Hindlimb muscle (tissue), 1 donor: ENCODE measurements at regions not wholly inside any gene's neighbourhood (a gene's known extent, or its start where the extent isn't known, plus 50 kb on each side); places are given as distances from the start of the nearest gene placed in this dataset.
"Not testable (repeated sequence)": the region's sequence is repeated elsewhere in the genome, so short reads cannot be mapped to it uniquely, and the experiment has no call there.

Source experiments
- DNase-seq: peaks from one replicate; pipeline ENCODE4 v3.0.0-alpha.2; 2013

DNA sequence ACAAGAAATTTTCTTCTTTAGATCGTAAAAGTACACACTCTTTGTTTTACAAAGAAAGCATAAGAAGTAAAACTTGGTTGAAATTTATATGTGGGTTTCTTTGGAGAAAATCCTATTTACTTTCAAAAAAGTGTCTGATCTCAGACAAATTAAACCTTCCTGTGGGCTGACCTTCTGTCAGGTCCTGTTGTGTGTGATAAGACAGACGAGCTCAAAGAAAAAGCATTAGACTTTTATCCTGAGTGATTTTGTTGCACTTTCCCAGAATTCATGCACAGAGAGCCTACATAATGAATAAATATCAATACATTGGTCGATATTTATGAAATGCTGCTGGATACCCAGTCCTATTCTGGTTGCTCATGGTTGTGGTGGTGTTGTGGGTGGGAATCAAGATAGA, 302.1 kb upstream of the SYNCRIP start:
- DNase-seq: no peak

DNA sequence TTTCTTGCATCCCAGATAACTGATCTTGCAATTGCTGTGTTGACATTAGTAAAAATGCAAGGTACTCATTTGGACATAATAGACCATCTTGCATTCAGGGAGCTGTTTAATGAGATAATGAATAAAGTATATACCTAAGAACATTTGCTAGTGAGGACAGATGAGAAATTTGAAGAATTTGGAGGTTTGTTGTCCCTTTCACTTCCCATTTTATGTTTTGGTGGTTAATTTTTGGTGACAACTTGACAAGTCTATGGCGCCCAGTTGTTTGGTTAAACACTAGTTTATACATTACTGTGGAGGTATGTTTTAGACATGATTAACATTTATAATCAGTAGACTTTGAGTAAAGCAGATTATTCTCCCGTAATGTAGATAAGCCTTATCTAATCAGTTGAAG, 300.2 kb upstream of the SYNCRIP start:
- no peak for DNase-seq

DNA sequence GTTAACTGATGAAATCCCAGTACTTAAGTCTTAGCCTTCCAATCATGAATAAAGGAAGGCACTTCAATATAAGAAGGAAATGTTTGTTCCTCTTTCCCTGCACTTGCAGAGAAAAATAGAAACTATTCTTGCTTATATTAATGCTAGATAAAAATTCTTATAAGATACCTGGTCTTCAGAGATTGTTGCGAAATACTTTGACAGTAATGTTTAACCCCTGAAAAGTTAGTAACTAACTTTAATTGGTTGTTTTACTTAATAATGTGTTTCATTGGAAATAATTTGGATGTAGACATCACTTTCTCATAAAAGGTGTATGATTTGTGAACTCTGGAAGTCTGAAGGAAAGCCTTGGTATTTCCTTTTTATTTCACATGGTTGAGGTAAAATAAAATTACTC, 294.2 kb upstream of the SYNCRIP start:
- no peak for DNase-seq

DNA sequence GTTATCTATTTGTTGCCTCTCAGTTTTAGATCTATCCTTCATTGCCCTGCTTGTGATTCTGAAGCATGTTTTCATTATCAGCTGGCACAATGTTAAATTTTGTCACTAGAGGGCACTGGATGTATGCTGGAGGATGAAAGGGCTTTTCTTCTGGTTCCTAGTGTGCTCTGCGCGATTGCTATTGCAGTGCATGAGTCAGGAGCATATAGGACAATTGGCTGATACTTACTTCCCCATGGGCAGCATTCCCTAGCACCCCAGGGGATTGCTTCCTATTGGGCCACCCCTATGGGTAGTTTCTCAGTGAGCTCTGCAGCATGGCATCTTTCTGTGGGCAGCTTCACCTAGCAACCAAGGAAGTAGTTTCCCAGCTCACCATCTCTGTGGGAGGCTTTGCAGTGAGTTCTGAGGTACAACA, 280.3 kb upstream of the SYNCRIP start:
- DNase-seq: no peak

DNA sequence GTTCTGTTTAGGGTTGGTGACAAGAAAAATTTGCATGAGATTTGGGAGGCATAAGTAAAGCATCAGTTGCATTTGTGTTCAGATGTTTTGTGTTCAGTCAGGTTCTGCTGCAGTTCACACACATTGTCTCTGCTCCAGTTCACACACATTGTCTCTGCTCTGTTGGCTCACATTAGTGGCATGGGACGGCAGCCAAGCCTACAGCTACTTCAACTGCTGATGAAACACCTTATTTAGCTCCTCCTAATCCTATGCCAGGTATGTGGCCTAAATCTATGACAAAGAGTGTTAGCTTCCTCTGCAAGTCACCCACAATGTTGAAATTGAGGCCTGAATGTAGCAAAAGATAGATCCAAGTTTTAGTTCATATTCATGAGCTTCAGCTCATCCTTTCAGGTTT, 278.1 kb upstream of the SYNCRIP start:
- no peak for DNase-seq

GRCh38 chr6:85917522-85917921, 274.8 kb upstream of the SYNCRIP start:
- DNase-seq: no peak

GRCh38 chr6:85913001-85913400, 270.3 kb upstream of the SYNCRIP start:
- no peak for DNase-seq

- DNase-seq: no peak
These were observed 269.9 kb upstream of the SYNCRIP start for GRCh38 chr6:85912582-85912981.

DNA sequence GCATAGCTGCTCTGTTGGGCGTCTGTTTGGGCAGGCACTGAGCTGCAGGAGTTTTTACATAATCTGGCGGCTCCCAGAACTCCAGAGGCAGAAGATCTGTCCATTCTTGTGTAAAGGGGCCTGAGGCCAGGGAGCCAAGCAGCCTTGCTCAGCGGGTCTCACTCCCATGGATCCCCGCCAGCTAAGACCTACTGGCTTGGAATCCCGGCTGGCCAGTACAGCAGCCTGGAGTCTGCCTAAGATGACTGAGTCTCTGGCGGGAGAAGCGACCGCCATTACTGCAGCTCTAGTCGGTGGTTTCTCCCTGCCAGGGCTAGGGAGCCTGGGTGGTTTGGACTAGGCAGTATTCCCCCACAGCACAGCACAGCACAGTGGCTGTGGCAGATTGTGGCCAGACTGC, 268.4 kb upstream of the SYNCRIP start:
- no peak for DNase-seq

- not testable (repeated sequence) for DNase-seq
These were observed 265.4 kb upstream of the SYNCRIP start for GRCh38 chr6:85908120-85908519.

DNA sequence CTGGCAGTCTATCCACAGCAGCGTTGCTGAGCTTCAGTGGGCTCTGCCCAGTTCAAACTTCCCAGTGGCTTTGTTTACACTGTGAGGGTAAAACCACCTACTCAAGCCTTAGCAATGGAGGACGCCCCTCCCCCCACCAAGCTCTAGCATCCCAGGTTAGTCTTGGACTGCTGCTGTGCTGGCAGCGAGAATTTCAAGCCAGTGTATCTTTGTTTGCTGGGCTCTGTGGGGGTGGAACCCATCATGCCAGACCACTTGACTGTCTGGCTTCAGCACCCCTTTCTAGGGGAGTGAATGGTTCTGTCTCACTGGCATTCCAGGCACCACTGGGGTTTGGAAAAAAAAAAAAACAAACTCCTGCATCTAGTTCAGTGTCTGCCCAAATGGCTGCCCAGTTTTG, 249.7 kb upstream of the SYNCRIP start:
- DNase-seq: no peak

DNA sequence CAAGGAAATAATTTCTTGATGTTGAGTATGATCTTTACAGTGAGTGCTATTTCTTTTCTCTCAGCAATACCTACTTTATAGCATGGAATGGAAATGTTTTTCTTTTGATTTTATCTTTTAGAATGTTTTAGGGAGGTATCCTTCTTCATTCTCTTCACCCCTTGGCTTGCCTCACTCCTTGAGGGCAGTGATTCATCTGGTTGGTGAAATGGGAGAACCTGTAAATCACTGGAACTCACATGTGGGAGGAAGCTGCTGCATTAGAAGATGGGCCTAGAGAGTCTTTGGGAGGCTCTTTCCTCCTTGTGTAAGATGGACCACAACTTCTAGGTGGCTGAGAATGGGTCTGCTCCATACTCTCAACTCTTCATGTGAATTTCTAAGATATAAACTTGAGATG, 244.8 kb upstream of the SYNCRIP start:
- no peak for DNase-seq

DNA sequence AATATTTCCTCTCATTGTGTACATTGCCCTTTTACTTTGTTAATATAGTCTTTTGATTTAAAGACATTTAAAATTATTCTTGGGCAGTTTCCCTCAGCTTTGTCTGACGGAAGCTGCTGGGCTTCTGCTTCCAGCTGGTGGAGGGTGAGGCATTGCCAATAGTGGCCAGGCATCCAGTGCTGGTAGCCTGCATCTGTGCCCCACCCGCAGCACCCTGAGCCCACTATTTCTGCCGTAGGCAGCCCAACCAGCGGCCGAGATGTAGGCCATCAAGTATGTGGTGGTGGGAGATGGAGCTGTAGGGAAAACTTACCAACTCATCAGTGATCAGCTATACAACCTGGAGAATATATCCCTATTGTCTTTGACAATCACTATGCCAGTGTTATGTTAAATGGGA, 226.0 kb upstream of the SYNCRIP start:
- no peak for DNase-seq

GRCh38 chr6:85867595-85867994, 224.9 kb upstream of the SYNCRIP start:
- DNase-seq: no peak

- DNase-seq: no peak
These were observed 224.2 kb upstream of the SYNCRIP start for GRCh38 chr6:85866758-85867401.

DNA sequence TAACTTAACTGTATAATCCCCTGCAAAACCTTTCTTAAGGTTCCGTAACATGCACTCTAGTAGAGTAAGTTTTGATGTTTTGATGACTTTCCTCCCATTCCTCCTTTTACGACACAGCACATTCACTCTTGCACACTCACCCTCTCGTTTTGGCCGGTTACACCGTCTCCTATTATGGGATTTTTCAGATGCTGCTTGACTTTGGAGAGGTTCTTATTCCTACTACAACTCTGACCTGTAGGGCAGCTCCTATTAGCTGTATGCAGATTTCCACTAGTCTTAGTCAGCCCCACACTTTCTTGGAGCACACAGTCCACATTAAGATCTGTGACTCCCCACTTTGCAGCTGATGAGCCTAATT, 223.7 kb upstream of the SYNCRIP start:
- DNase-seq: no peak

DNA sequence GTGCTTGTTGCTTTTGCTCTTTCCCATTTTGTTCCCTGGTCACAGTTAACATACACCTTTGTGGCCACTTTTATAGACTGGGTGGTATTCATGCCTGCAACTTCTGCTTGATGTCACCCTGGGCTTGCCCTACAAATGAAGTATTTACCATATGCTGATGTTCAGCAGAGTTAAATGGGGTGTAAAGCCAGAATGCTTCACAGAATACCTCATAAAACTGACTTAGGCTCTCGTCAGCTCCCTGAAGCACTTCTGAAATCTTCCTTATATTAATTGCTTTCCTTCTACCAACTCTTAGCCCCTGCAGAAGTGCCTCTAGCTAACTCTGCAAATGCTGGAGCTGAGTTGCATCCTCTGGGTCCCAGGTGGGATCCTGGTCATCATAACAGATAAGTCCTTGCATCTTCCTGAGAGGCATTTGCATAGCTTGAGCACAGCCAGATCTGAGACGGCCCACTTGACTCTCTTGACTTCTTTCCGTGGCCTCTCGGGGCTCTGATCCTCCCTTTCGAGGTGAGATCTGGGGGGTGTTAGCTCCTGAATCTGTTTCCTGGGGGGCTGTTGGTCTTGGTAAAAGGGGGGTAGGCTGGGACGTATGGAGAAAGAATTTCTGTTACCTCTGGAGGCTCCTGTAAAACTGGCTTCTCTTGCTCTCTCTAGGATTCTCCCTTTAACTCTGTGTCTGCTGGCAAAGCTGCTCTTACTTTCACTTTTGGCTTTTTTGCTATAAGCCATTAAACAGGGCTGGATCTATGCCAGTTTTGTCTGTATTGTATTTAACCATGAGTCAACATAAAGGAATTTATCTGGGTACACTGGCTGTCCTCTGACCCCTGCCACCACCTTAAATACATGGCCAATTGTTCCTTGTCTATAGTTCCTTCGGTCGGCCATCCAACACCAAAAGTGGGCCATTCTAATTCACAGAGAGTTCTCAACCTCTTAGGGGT, 223.0 kb upstream of the SYNCRIP start:
- peak; percentile 23 for DNase-seq

DNA sequence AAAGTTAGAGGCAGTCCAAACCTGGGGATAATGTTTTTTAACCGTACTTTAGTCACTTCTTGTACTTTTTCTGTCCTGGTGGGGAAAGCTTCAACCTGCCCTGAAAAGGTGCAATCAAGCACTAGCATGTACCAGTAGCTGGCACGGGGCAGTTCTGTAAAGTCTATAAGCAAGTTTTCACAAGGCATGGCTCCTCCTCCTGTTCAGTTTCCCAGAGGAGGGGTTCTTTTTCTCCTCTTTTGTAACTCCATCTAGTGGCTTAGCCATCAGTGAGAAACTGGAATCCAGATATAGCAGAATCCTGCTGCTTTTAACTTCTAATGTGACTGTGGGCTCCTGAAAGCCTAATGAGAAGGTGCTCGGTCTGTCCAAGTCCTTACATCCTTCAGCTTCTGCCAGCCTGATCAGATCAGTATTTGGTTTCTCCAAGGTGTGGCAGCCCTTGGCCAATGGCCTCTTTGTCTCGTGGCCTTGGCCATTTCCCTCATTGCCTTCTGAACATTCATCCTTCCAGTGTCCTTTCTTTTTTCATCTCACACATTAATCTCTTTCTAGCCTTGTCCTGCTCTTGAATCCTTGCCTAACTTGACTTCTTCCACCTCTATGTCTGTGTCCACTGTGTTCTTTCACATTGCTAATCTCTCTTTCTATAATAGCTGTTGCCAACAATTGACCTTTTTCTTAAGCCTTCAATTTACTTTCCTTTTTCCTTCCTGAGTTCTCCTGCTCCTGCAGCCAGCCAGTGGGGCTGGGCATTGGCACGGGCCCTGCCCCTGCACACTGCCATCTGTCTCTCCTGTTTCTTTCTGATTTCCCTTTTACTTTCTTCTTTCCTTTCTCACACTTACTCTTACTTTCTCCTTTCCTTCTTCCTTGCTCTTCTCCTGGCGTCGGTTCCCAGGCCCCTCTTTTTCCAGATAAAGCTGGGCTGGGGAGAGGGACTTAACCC, 222.0 kb upstream of the SYNCRIP start:
- DNase-seq: peak; percentile 9

- no peak for DNase-seq
These were observed 213.5 kb upstream of the SYNCRIP start for GRCh38 chr6:85856235-85856634.

DNA sequence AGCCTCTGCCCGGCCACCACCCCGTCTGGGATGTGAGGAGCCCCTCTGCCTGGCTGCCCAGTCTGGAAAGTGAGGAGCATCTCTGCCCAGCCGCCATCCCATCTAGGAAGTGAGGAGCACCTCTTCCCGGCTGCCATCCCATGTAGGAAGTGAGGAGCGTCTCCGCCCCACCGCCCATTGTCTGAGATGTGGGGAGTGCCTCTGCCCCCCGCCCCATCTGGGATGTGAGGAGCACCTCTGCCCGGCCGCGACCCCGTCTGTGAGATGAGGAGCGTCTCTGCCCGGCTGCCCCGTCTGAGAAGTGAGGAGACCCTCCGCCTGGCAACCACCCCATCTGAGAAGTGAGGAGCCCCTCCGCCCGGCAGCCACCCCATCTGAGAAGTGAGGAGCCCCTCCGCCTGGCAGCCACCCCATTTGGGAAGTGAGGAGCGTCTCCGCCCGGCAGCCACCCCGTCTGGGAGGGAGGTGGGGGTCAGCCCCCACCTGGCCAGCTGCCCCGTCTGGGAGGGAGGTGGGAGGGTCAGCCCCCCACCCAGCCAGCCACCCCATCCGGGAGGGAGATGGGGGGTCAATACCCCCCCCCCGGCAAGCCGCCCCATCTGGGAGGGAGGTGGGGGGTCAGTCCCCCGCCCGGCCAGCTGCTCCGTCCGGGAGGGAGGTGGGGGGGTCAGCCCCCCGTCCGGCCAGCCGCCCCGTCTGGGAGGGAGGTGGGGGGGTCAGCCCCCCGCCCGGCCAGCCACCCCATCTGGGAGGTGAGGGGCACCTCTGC, 195.8 kb upstream of the SYNCRIP start:
- not testable (repeated sequence) for DNase-seq

DNA sequence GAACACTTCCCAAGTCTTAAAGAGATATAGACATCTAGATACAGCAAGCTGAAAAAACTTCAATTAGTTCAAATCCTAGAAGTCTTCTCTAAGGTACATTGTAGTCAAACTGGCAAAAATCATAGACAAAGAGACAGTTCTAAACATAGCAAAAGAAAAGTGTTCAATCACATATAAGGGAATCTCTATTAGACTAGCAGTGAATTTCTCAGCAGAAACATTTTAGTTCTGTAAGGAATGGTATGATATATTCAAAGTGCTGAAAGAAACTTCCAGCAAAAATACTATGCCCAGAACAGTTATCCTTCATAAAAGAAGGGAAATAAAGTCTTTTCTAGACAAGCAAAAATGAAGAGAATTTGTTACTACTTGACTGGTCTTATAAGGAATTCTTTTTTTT, 186.3 kb upstream of the SYNCRIP start:
- no peak for DNase-seq

- DNase-seq: no peak
These were observed 184.3 kb upstream of the SYNCRIP start for GRCh38 chr6:85826997-85827396.
